H1 (cell line): ENCODE measurements at regions not wholly inside any gene's neighbourhood (a gene's known extent, or its start where the extent isn't known, plus 50 kb on each side); places are given as distances from the start of the nearest gene placed in this dataset.

Source experiments
- CTCF ChIA-PET: fragments of 300-600 bp; sonication (Branson Sonifier 250); formaldehyde crosslinking; loops from one replicate; lab custom pipeline; 2021; ENCODE audit not compliant: partially characterized antibody; lab: Charles Lee
- POLR2A ChIA-PET: fragments of 300-600 bp; sonication (Branson Sonifier 250); formaldehyde crosslinking; loops from one replicate; lab custom pipeline; 2021; ENCODE audit warnings: inconsistent platforms; ENCODE audit not compliant: partially characterized antibody; lab: Charles Lee
- DNase-seq, 2 experiments: peaks; one replicate each; pipeline versions ENCODE4 v3.0.0 to v3.0.0-alpha.2; 2010 to 2022; ENCODE audit warnings: low spot score in 2 of 2, low read depth in 1 of 2, mixed read lengths in 1 of 2
- FAIRE-seq: peaks from 2 replicates; lab custom pipeline; 2011; peaks lifted over from hg19 to GRCh38; lab: Jason Lieb, UNC
- H2AFZ ChIP-seq: 2 replicates; pipeline ENCODE4 v1.8.1; 2012; ENCODE audit warnings: low read length, inconsistent platforms
- H2AK5ac ChIP-seq: 2 replicates; pipeline ENCODE4 v1.6.1; 2013; ENCODE audit warnings: low read depth, low read length
- H2BK120ac ChIP-seq: replicated peaks from 2 replicates; pipeline ENCODE3; 2013; ENCODE audit warnings: low read depth, low read length, inconsistent platforms
- H2BK12ac ChIP-seq: 2 replicates; pipeline ENCODE4 v1.6.1; 2013; ENCODE audit warnings: low read depth, low read length
- H2BK15ac ChIP-seq: 2 replicates; pipeline ENCODE4 v1.6.1; 2013; ENCODE audit warnings: low read length
- H2BK20ac ChIP-seq: 2 replicates; pipeline ENCODE4 v1.6.1; 2013; ENCODE audit warnings: low read length
- H2BK5ac ChIP-seq: 2 replicates; pipeline ENCODE4 v1.6.1; 2013; ENCODE audit warnings: low read depth, low read length
- H3K14ac ChIP-seq: 2 replicates; pipeline ENCODE4 v1.6.1; 2013; ENCODE audit warnings: inconsistent platforms; ENCODE audit not compliant: insufficient read length
- H3K18ac ChIP-seq: 2 replicates; pipeline ENCODE4 v1.6.1; 2013; ENCODE audit warnings: low read length; ENCODE audit errors: extremely low read depth
- H3K23ac ChIP-seq: 2 replicates; pipeline ENCODE4 v1.6.1; 2013; ENCODE audit warnings: inconsistent platforms; ENCODE audit not compliant: insufficient read length
- H3K23me2 ChIP-seq: 2 replicates; pipeline ENCODE4 v1.6.1; 2013; ENCODE audit warnings: low read depth, low read length
- H3K27ac ChIP-seq: 2 replicates; pipeline ENCODE4 v1.6.1; 2011; ENCODE audit warnings: low read depth, low read length, inconsistent platforms
- H3K27me3 ChIP-seq, 4 experiments: replicated peaks in 1 of 4; 1 replicate in 1 of 4; 2 replicates in 3 of 4; pipeline versions ENCODE4 v1.6.1 to v1.8.1; 2011 to 2013; ENCODE audit warnings: low read length in 3 of 4, mild to moderate bottlenecking in 3 of 4, inconsistent platforms in 2 of 4, mixed read lengths in 2 of 4, moderate library complexity in 1 of 4; ENCODE audit not compliant: control insufficient read depth in 3 of 4, insufficient read depth in 3 of 4; ENCODE audit errors: extremely low read depth in 1 of 4
- H3K36me3 ChIP-seq, 4 experiments: 2 replicates each; pipeline versions ENCODE4 v1.6.1 to v1.8.1; 2011 to 2013; ENCODE audit warnings: mild to moderate bottlenecking in 4 of 4, low read length in 3 of 4, moderate library complexity in 2 of 4, control low read depth in 1 of 4, inconsistent platforms in 1 of 4; ENCODE audit not compliant: insufficient read depth in 4 of 4, control insufficient read depth in 2 of 4
- H3K4ac ChIP-seq: replicated peaks from 2 replicates; pipeline ENCODE3; 2013; ENCODE audit warnings: low read length, low read depth, mixed read lengths, inconsistent platforms; ENCODE audit not compliant: insufficient read length
- H3K4me1 ChIP-seq, 4 experiments: replicated peaks in 1 of 4; 1 replicate in 1 of 4; 2 replicates in 3 of 4; pipeline versions ENCODE4 v1.6.1 to v1.8.1; 2011 to 2013; ENCODE audit warnings: low read length in 3 of 4, inconsistent platforms in 2 of 4, mixed read lengths in 1 of 4; ENCODE audit not compliant: insufficient read depth in 4 of 4, control insufficient read depth in 3 of 4
- H3K4me2 ChIP-seq, 2 experiments: 2 replicates each; pipeline versions ENCODE4 v1.6.1 to v1.8.1; 2011 to 2013; ENCODE audit warnings: low read depth in 2 of 2, low read length in 2 of 2, control low read depth in 1 of 2, inconsistent platforms in 1 of 2, mild to moderate bottlenecking in 1 of 2; ENCODE audit not compliant: insufficient read depth in 1 of 2
- H3K4me3 ChIP-seq, 4 experiments: fragments of 200-600, 300-600 bp in 1 of 4; sonication (generic), shearing (Covaris generic), sonication (Bioruptor Twin) in 1 of 4; 2 replicates each; pipeline versions ENCODE4 v1.5.1 to v1.8.1; 2011 to 2016; ENCODE audit warnings: low read length in 4 of 4, low read depth in 3 of 4, control low read depth in 2 of 4, inconsistent platforms in 2 of 4, mild to moderate bottlenecking in 2 of 4, mixed read lengths in 1 of 4, moderate library complexity in 1 of 4; ENCODE audit not compliant: insufficient read depth in 2 of 4; ENCODE audit errors: extremely low read depth in 1 of 4
- H3K56ac ChIP-seq: replicated peaks from 2 replicates; pipeline ENCODE3; 2013; ENCODE audit warnings: low read depth, mild to moderate bottlenecking, mixed read lengths, low read length, inconsistent platforms; ENCODE audit not compliant: insufficient read length
- H3K79me1 ChIP-seq: 2 replicates; pipeline ENCODE4 v1.6.1; 2013; ENCODE audit warnings: low read depth, low read length, control low read depth
- H3K79me2 ChIP-seq, 2 experiments: 2 replicates each; pipeline versions ENCODE4 v1.6.1 to v1.8.1; 2012 to 2013; ENCODE audit warnings: low read length in 2 of 2, mild to moderate bottlenecking in 2 of 2, inconsistent platforms in 1 of 2; ENCODE audit not compliant: insufficient read depth in 2 of 2, control insufficient read depth in 1 of 2
- H3K9ac ChIP-seq, 4 experiments: replicated peaks in 1 of 4; 1 replicate in 1 of 4; 2 replicates in 3 of 4; pipeline versions ENCODE4 v1.6.1 to v1.8.1; 2011 to 2013; ENCODE audit warnings: low read depth in 3 of 4, low read length in 3 of 4, control low read depth in 2 of 4, mild to moderate bottlenecking in 2 of 4, moderate library complexity in 2 of 4, inconsistent platforms in 1 of 4; ENCODE audit errors: extremely low read depth in 1 of 4
- H3K9me3 ChIP-seq, 2 experiments: 2 replicates each; pipeline versions ENCODE4 v1.6.1 to v1.8.1; 2012 to 2013; ENCODE audit warnings: mild to moderate bottlenecking in 2 of 2, moderate library complexity in 2 of 2, control low read depth in 1 of 2, inconsistent platforms in 1 of 2, low read depth in 1 of 2, low read length in 1 of 2, mixed read lengths in 1 of 2; ENCODE audit not compliant: insufficient read depth in 2 of 2
- H4K20me1 ChIP-seq, 2 experiments: replicated peaks in 1 of 2; 2 replicates each; pipeline versions ENCODE3 to v1.8.1; 2011 to 2013; ENCODE audit warnings: inconsistent platforms in 2 of 2, low read length in 2 of 2, mild to moderate bottlenecking in 1 of 2; ENCODE audit not compliant: insufficient read depth in 2 of 2, control insufficient read depth in 1 of 2
- H4K5ac ChIP-seq: 2 replicates; pipeline ENCODE4 v1.6.1; 2013; ENCODE audit warnings: low read length, low read depth, mixed read lengths, inconsistent platforms; ENCODE audit not compliant: insufficient read length
- H4K8ac ChIP-seq: 2 replicates; pipeline ENCODE4 v1.8.0; 2013; ENCODE audit warnings: mild to moderate bottlenecking, moderate library complexity, low read length, inconsistent platforms; ENCODE audit not compliant: insufficient read depth; ENCODE audit errors: extremely low read depth
- H4K91ac ChIP-seq: replicated peaks from 2 replicates; pipeline ENCODE3; 2013; ENCODE audit warnings: low read length, mixed read lengths, inconsistent platforms; ENCODE audit not compliant: insufficient read length
- CBX5 ChIP-seq: fragments of 300-800, 300-1000 bp; sonication (generic); IDR thresholded peaks from 2 replicates; pipeline ENCODE4 v1.7.1; 2016; ENCODE audit warnings: antibody characterized with exemption, low read length, low read depth
- CBX8 ChIP-seq: fragments of 300-800, 300-1000 bp; sonication (generic); IDR thresholded peaks from 2 replicates; pipeline ENCODE4 v1.7.1; 2016; ENCODE audit warnings: low read depth, low read length, borderline replicate concordance
- CHD1 ChIP-seq: IDR thresholded peaks from 2 replicates; pipeline ENCODE4 v1.6.1; 2012; ENCODE audit warnings: low read depth, low read length, improper control_type of control experiment
- E2F6 ChIP-seq: IDR thresholded peaks from 2 replicates; pipeline ENCODE4 v1.6.1; 2012; ENCODE audit warnings: inconsistent platforms
- EGR1 ChIP-seq: IDR thresholded peaks from 2 replicates; pipeline ENCODE4 v1.6.1; 2011; ENCODE audit warnings: low read depth, low read length, borderline replicate concordance
- EZH2 ChIP-seq: fragments of 200-600 bp; sonication (generic); IDR thresholded peaks from 2 replicates; pipeline ENCODE4 v1.7.1; 2012; ENCODE audit warnings: low read depth, mild to moderate bottlenecking, moderate library complexity, low read length, inconsistent platforms; ENCODE audit not compliant: severe bottlenecking
- HDAC2 ChIP-seq, 2 experiments: fragments of 300-600 bp in 1 of 2; sonication (generic) in 1 of 2; IDR thresholded peaks; 2 replicates each; pipeline ENCODE4 v1.6.1; 2011 to 2012; ENCODE audit warnings: low read depth in 2 of 2, low read length in 2 of 2, mild to moderate bottlenecking in 2 of 2, moderate library complexity in 2 of 2, borderline replicate concordance in 1 of 2, inconsistent platforms in 1 of 2
- JUND ChIP-seq: IDR thresholded peaks from 2 replicates; pipeline ENCODE4 v1.6.1; 2011; ENCODE audit warnings: mild to moderate bottlenecking, improper control_type of control experiment, low read length
- NRF1 ChIP-seq: IDR thresholded peaks from 2 replicates; pipeline ENCODE4 v1.6.1; 2011; ENCODE audit warnings: mild to moderate bottlenecking, low read depth, low read length, improper control_type of control experiment
- PHF8 ChIP-seq: fragments of 200-600 bp; sonication (generic); conservative IDR thresholded peaks from 2 replicates; pipeline ENCODE4 v1.7.1; 2012; ENCODE audit warnings: low read depth, mild to moderate bottlenecking, inconsistent platforms, low read length, moderate library complexity
- RXRA ChIP-seq: IDR thresholded peaks from 2 replicates; pipeline ENCODE4 v1.6.1; 2011; ENCODE audit warnings: low read depth, mild to moderate bottlenecking, low read length, moderate library complexity; ENCODE audit not compliant: insufficient read depth
- SIN3A ChIP-seq, 2 experiments: IDR thresholded peaks in 1 of 2; conservative IDR thresholded peaks in 1 of 2; 2 replicates each; pipeline ENCODE4 v1.6.1; 2011 to 2012; ENCODE audit warnings: low read length in 2 of 2, improper control_type of control experiment in 1 of 2, low read depth in 1 of 2, mild to moderate bottlenecking in 1 of 2
- ZNF274 ChIP-seq: IDR thresholded peaks from 2 replicates; pipeline ENCODE4 v1.7.0; 2012; ENCODE audit warnings: low read length, borderline replicate concordance; ENCODE audit errors: extremely low read depth
- WGBS, 2 experiments: shearing (Covaris generic) in 1 of 2; methylation state at CpG; one replicate each; pipeline versions ENCODE4 v1.1.6 to v1.1.7; 2013 to 2015; ENCODE audit warnings: low lambda C conversion rate in 2 of 2, mixed read lengths in 2 of 2, inconsistent platforms in 1 of 2, low coverage in 1 of 2, missing lambda C conversion rate in 1 of 2; ENCODE audit not compliant: insufficient replicate concordance in 2 of 2, insufficient coverage in 1 of 2, insufficient read length in 1 of 2; ENCODE audit errors: extremely low coverage in 1 of 2, missing lambda C conversion rate in 1 of 2; 5-methylcytosine and 5-hydroxymethylcytosine counted together

GRCh38 chr1:191671236-191671635, 487.0 kb upstream of the RGS18 start:
- H4K20me1 ChIP-seq: no peaks in the 10 kb centered on the region
- no peak for FAIRE-seq
- no peak for TF ChIP-seq JUND
- TF ChIP-seq CHD1: no peak
- no peak for TF ChIP-seq ZNF274
- TF ChIP-seq HDAC2 (IDR thresholded peaks at IDR 0.05; ENCODE audit: borderline replicate concordance in 1 of 2, low read depth in 2 of 2, low read length in 2 of 2): no peak
- TF ChIP-seq CBX5: no peak
- no peak for TF ChIP-seq E2F6
- no peak for TF ChIP-seq EGR1
- TF ChIP-seq NRF1: no peak
- no peak for TF ChIP-seq EZH2
- no peak for TF ChIP-seq CBX8
- no peak for TF ChIP-seq RXRA
- TF ChIP-seq SIN3A (conservative IDR thresholded peaks at IDR 0.05 in 1 of 2, IDR thresholded peaks at IDR 0.05 in 1 of 2; ENCODE audit: low read depth in 1 of 2, low read length in 2 of 2): no peak
- TF ChIP-seq PHF8: no peak

More at GRCh38 chr1:191671236-191671635, 487.0 kb upstream of the RGS18 start:
- Histone ChIP-seq H3K79me1 (no peaks in the 10 kb centered on the region), H3K4me1 (no peaks in the 10 kb centered on the region), H3K27ac (no peak overlapping the region), H3K56ac (no peak overlapping the region), H2BK120ac (no peak overlapping the region), H4K8ac (peak overlapping the region; percentile 45; the same call in 1 of the 2 replicates), H4K5ac (no peak overlapping the region), H3K9me3 (no peaks in the 10 kb centered on the region), H3K79me2 (no peaks in the 10 kb centered on the region), H3K18ac (no peak overlapping the region), H3K4ac (no peak overlapping the region), H2BK12ac (no peak overlapping the region), H2BK5ac (no peak overlapping the region), H2BK20ac (no peak overlapping the region), H2AFZ (no peak overlapping the region), H3K23me2 (no peaks in the 10 kb centered on the region), H3K14ac (no peak overlapping the region), H3K23ac (no peak overlapping the region), H3K4me3 (no peak overlapping the region), H3K9ac (no peak overlapping the region), H3K27me3 (no peaks in the 10 kb centered on the region), H3K4me2 (no peak overlapping the region), H2BK15ac (no peak overlapping the region), H4K91ac (no peak overlapping the region), H3K36me3 (no peaks in the 10 kb centered on the region), H2AK5ac (no peak overlapping the region)
- no peak for DNase-seq
- WGBS, 2 experiments: 96% methylated on average over 2 of the region's 2 CpGs; no CpG with 5 or more reads in 1 of the 2 experiments
- POLR2A ChIA-PET: no interaction called here
- CTCF ChIA-PET: no interaction called here
